ENCODE measurements at regions not wholly inside any gene's neighbourhood (a gene's known extent, or its start where the extent isn't known, plus 50 kb on each side); places are given as distances from the start of the nearest gene placed in this dataset.
A peak's percentile ranks its signal among the peaks of the same experiment; 100 is the strongest.

DNA sequence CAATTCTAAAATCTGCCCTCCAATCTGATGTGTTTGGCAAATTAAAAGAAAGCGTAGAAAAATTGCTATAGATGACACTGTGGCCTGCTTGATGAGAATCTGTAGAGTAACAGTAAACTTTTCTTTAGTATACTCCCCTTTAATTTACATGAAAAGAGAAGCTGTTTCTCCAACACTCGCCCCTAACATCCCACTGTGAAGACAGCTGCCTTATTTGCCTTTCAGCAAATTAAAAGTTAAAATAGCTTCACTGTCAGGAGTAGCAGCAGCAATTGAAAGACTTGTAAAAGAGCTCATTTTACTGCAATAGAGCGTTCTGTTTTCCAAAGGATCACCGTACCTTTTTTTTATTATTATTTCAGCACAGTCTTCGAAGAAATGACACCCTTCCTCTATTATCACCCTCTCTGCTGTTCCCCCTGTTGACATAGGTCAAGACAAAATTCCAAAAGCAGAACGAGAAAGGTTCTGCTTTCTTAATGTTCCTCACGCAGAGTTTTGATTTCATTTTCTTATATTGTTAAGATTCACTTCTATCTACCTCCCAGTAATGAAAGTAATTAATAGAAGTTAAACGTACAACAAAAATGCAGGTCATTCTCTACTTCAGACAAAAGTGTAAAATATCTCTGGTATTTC is 153.5 kb upstream of the USP15 start:
- no peaks in the 10 kb centered on the region for H3K4me1 Mint-ChIP-seq (ENCODE audit: unreplicated experiment)
- H3K27me3 Mint-ChIP-seq (ENCODE audit: unreplicated experiment) = no peaks in the 10 kb centered on the region
- no peaks in the 10 kb centered on the region for H3K36me3 Mint-ChIP-seq (ENCODE audit: low read depth, unreplicated experiment)
- no peaks in the 10 kb centered on the region for H3K9me3 Mint-ChIP-seq (ENCODE audit: unreplicated experiment)
- H3K27ac Mint-ChIP-seq (ENCODE audit: unreplicated experiment) = no peak overlapping the region
- no peak overlapping the region for H3K4me3 Mint-ChIP-seq (ENCODE audit: unreplicated experiment)
- DNase-seq (ENCODE audit: low spot score) = no peak
- TF ChIP-seq, protein P1, sequence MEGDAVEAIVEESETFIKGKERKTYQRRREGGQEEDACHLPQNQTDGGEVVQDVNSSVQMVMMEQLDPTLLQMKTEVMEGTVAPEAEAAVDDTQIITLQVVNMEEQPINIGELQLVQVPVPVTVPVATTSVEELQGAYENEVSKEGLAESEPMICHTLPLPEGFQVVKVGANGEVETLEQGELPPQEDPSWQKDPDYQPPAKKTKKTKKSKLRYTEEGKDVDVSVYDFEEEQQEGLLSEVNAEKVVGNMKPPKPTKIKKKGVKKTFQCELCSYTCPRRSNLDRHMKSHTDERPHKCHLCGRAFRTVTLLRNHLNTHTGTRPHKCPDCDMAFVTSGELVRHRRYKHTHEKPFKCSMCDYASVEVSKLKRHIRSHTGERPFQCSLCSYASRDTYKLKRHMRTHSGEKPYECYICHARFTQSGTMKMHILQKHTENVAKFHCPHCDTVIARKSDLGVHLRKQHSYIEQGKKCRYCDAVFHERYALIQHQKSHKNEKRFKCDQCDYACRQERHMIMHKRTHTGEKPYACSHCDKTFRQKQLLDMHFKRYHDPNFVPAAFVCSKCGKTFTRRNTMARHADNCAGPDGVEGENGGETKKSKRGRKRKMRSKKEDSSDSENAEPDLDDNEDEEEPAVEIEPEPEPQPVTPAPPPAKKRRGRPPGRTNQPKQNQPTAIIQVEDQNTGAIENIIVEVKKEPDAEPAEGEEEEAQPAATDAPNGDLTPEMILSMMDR (IDR thresholded peaks at IDR 0.05; ENCODE audit: unreplicated experiment) = no peak

DNA sequence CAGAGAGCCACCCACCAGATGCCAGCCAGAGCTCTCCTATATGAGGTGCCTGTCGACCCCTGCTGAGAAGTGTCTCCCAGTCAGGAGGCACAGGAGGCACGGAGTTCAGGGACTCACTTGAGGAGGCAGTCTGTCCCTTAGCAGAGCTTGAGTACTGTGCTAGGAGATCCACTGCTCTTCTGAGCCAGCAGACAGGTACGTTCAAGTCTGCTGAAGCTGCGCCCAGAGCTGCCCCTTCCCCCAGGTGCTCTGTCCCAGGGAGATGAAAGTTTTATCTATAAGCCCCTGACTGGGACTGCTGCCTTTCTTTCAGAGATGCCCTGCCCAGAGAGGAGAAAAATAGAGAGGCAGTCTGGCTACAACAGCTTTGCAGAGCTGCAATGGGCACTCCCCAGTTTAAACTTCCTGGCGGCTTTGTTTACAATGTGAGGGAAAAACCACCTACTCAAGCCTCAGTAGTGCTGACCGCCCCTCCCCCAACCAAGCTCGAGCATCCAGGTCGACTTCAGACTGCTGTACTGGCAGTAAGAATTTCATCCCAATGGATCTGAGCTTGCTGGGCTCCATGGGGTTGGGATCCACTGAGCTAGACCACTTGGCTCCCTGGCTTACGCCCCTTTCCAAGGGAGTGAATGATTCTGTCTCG is 146.7 kb upstream of the USP15 start:
- Mint-ChIP-seq H3K4me3 (ENCODE audit: unreplicated experiment) (no peak overlapping the region), H3K27ac (ENCODE audit: unreplicated experiment) (no peak overlapping the region), H3K36me3 (ENCODE audit: low read depth, unreplicated experiment) (no peaks in the 10 kb centered on the region), H3K9me3 (ENCODE audit: unreplicated experiment) (no peaks in the 10 kb centered on the region), H3K4me1 (ENCODE audit: unreplicated experiment) (peaks cover 2% of the 10 kb centered on the region), H3K27me3 (ENCODE audit: unreplicated experiment) (no peaks in the 10 kb centered on the region)
- DNase-seq (ENCODE audit: low spot score) = no peak
- TF ChIP-seq, protein P1 (IDR thresholded peaks at IDR 0.05; ENCODE audit: unreplicated experiment) = no peak

DNA sequence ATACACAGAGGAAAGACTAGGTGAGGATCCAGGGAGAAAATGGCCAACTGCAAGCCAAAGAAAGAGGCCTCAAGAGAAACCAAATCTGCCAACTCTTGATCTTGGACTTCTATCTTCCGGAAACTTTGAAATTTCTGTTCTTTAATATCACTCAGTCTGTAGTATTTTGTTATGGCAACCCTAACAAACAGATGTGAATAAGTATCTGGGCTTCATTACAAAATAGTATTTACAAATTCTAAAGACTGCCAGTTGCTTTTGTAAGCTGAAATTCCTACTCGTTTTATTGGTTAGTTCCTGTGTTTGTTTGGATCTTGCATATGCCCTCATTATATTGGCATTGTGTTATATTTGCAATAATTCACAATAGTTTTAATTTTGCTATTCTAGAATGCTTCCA is 143.2 kb upstream of the USP15 start:
- Mint-ChIP-seq H3K36me3 (ENCODE audit: low read depth, unreplicated experiment) (no peaks in the 10 kb centered on the region), H3K9me3 (ENCODE audit: unreplicated experiment) (no peaks in the 10 kb centered on the region), H3K27ac (ENCODE audit: unreplicated experiment) (no peak overlapping the region), H3K27me3 (ENCODE audit: unreplicated experiment) (no peaks in the 10 kb centered on the region), H3K4me1 (ENCODE audit: unreplicated experiment) (peaks cover 2% of the 10 kb centered on the region), H3K4me3 (ENCODE audit: unreplicated experiment) (no peak overlapping the region)
- TF ChIP-seq, protein P1 (IDR thresholded peaks at IDR 0.05; ENCODE audit: unreplicated experiment) = no peak
- no peak for DNase-seq (ENCODE audit: low spot score)

- no peaks in the 10 kb centered on the region for H3K36me3 Mint-ChIP-seq (ENCODE audit: low read depth, unreplicated experiment)
- H3K9me3 Mint-ChIP-seq (ENCODE audit: unreplicated experiment) = no peaks in the 10 kb centered on the region
- H3K27me3 Mint-ChIP-seq (ENCODE audit: unreplicated experiment) = no peaks in the 10 kb centered on the region
- H3K27ac Mint-ChIP-seq (ENCODE audit: unreplicated experiment) = no peak overlapping the region
- peak; percentile 46 for DNase-seq (ENCODE audit: low spot score)
- peaks cover 3% of the 10 kb centered on the region for H3K4me1 Mint-ChIP-seq (ENCODE audit: unreplicated experiment)
- TF ChIP-seq, protein P1 (IDR thresholded peaks at IDR 0.05; ENCODE audit: unreplicated experiment) = peak; percentile 34
- no peak overlapping the region for H3K4me3 Mint-ChIP-seq (ENCODE audit: unreplicated experiment)
These were observed 136.4 kb upstream of the USP15 start for GRCh38 chr12:62123721-62124203.

- H3K27ac Mint-ChIP-seq (ENCODE audit: unreplicated experiment) = no peak overlapping the region
- H3K4me1 Mint-ChIP-seq (ENCODE audit: unreplicated experiment) = peaks cover 10% of the 10 kb centered on the region
- TF ChIP-seq, protein P1 (IDR thresholded peaks at IDR 0.05; ENCODE audit: unreplicated experiment) = no peak
- no peaks in the 10 kb centered on the region for H3K36me3 Mint-ChIP-seq (ENCODE audit: low read depth, unreplicated experiment)
- H3K27me3 Mint-ChIP-seq (ENCODE audit: unreplicated experiment) = no peaks in the 10 kb centered on the region
- H3K9me3 Mint-ChIP-seq (ENCODE audit: unreplicated experiment) = no peaks in the 10 kb centered on the region
- H3K4me3 Mint-ChIP-seq (ENCODE audit: unreplicated experiment) = no peak overlapping the region
- DNase-seq (ENCODE audit: low spot score) = no peak
These were observed 132.7 kb upstream of the USP15 start for GRCh38 chr12:62127516-62127915.

Data from endothelial cell (in vitro differentiated cells).